ENCODE measurements at regions not wholly inside any gene's neighbourhood (a gene's known extent, or its start where the extent isn't known, plus 50 kb on each side); places are given as distances from the start of the nearest gene placed in this dataset.
"Not testable (repeated sequence)": the region's sequence is repeated elsewhere in the genome, so short reads cannot be mapped to it uniquely, and the experiment has no call there.

GRCh38 chr9:73269430-73270101, 117.9 kb downstream of the ANXA1 start:
- DNase-seq (ENCODE audit: low spot score in 2 of 2) (no peak), ATAC-seq (ENCODE audit: low read depth) (no peak)
- H3K4me3 Mint-ChIP-seq: no peak overlapping the region
- no peaks in the 10 kb centered on the region for H3K36me3 Mint-ChIP-seq
- H3K4me1 Mint-ChIP-seq: no peaks in the 10 kb centered on the region
- H3K27me3 Mint-ChIP-seq: no peaks in the 10 kb centered on the region
- H3K9me3 Mint-ChIP-seq: no peaks in the 10 kb centered on the region
- H3K27ac Mint-ChIP-seq: no peak overlapping the region

- Mint-ChIP-seq H3K27me3 (no peaks in the 10 kb centered on the region), H3K36me3 (no peaks in the 10 kb centered on the region), H3K4me3 (no peak overlapping the region), H3K9me3 (no peaks in the 10 kb centered on the region), H3K4me1 (no peaks in the 10 kb centered on the region), H3K27ac (no peak overlapping the region)
- no peak for DNase-seq (ENCODE audit: low spot score in 2 of 2)
- ATAC-seq (ENCODE audit: low read depth): no peak
Observed at GRCh38 chr9:73270967-73271721, 119.5 kb downstream of the ANXA1 start.

GRCh38 chr9:73280113-73280512, 128.4 kb downstream of the ANXA1 start:
- H3K36me3 Mint-ChIP-seq: no peaks in the 10 kb centered on the region
- no peak overlapping the region for H3K4me3 Mint-ChIP-seq
- no peak overlapping the region for H3K27ac Mint-ChIP-seq
- DNase-seq (ENCODE audit: low spot score in 2 of 2): no peak
- no peak for ATAC-seq (ENCODE audit: low read depth)
- no peaks in the 10 kb centered on the region for H3K27me3 Mint-ChIP-seq
- H3K4me1 Mint-ChIP-seq: no peaks in the 10 kb centered on the region
- peaks cover 2% of the 10 kb centered on the region for H3K9me3 Mint-ChIP-seq

GRCh38 chr9:73284377-73284776, 132.7 kb downstream of the ANXA1 start:
- no peak overlapping the region for H3K4me3 Mint-ChIP-seq
- ATAC-seq (ENCODE audit: low read depth) (no peak), DNase-seq (ENCODE audit: low spot score in 2 of 2) (no peak)
- H3K4me1 Mint-ChIP-seq: no peaks in the 10 kb centered on the region
- peaks cover 2% of the 10 kb centered on the region for H3K9me3 Mint-ChIP-seq
- no peaks in the 10 kb centered on the region for H3K27me3 Mint-ChIP-seq
- no peak overlapping the region for H3K27ac Mint-ChIP-seq
- H3K36me3 Mint-ChIP-seq: no peaks in the 10 kb centered on the region

- DNase-seq (ENCODE audit: low spot score in 2 of 2) (no peak), ATAC-seq (ENCODE audit: low read depth) (no peak)
- Mint-ChIP-seq H3K9me3 (peaks cover 1% of the 10 kb centered on the region), H3K4me1 (no peaks in the 10 kb centered on the region), H3K4me3 (no peak overlapping the region), H3K27ac (no peak overlapping the region), H3K36me3 (no peaks in the 10 kb centered on the region), H3K27me3 (no peaks in the 10 kb centered on the region)
Observed at GRCh38 chr9:73294336-73294735, 142.7 kb downstream of the ANXA1 start.

- no peaks in the 10 kb centered on the region for H3K4me1 Mint-ChIP-seq
- H3K36me3 Mint-ChIP-seq: no peaks in the 10 kb centered on the region
- no peaks in the 10 kb centered on the region for H3K27me3 Mint-ChIP-seq
- no peak for DNase-seq (ENCODE audit: low spot score in 2 of 2)
- H3K4me3 Mint-ChIP-seq: no peak overlapping the region
- H3K27ac Mint-ChIP-seq: no peak overlapping the region
- no peak for ATAC-seq (ENCODE audit: low read depth)
- H3K9me3 Mint-ChIP-seq: peaks cover 2% of the 10 kb centered on the region
Observed at GRCh38 chr9:73325983-73326382, 174.3 kb downstream of the ANXA1 start.

- DNase-seq (ENCODE audit: low spot score in 2 of 2): no peak
- no peaks in the 10 kb centered on the region for H3K27me3 Mint-ChIP-seq
- H3K36me3 Mint-ChIP-seq: no peaks in the 10 kb centered on the region
- no peak for ATAC-seq (ENCODE audit: low read depth)
- no peak overlapping the region for H3K27ac Mint-ChIP-seq
- peaks cover 2% of the 10 kb centered on the region for H3K9me3 Mint-ChIP-seq
- H3K4me3 Mint-ChIP-seq: no peak overlapping the region
- no peaks in the 10 kb centered on the region for H3K4me1 Mint-ChIP-seq
Observed at GRCh38 chr9:73327149-73327548, 175.5 kb downstream of the ANXA1 start.

- not testable (repeated sequence) for H3K4me3 Mint-ChIP-seq; H3K36me3 Mint-ChIP-seq; H3K27ac Mint-ChIP-seq; H3K4me1 Mint-ChIP-seq; DNase-seq (ENCODE audit: low spot score in 2 of 2); H3K9me3 Mint-ChIP-seq; H3K27me3 Mint-ChIP-seq; ATAC-seq (ENCODE audit: low read depth)
Observed at GRCh38 chr9:73337182-73337581, 185.5 kb downstream of the ANXA1 start.

- H3K9me3 Mint-ChIP-seq: no peaks in the 10 kb centered on the region
- H3K4me3 Mint-ChIP-seq: no peak overlapping the region
- no peaks in the 10 kb centered on the region for H3K36me3 Mint-ChIP-seq
- no peaks in the 10 kb centered on the region for H3K27me3 Mint-ChIP-seq
- DNase-seq (ENCODE audit: low spot score in 2 of 2): no peak
- ATAC-seq (ENCODE audit: low read depth): no peak
- no peaks in the 10 kb centered on the region for H3K4me1 Mint-ChIP-seq
- H3K27ac Mint-ChIP-seq: no peak overlapping the region
Observed at GRCh38 chr9:73344060-73344459, 192.4 kb downstream of the ANXA1 start.

GRCh38 chr9:73347123-73347522, 195.5 kb downstream of the ANXA1 start:
- H3K36me3 Mint-ChIP-seq: no peaks in the 10 kb centered on the region
- no peak overlapping the region for H3K27ac Mint-ChIP-seq
- no peak for ATAC-seq (ENCODE audit: low read depth)
- no peaks in the 10 kb centered on the region for H3K27me3 Mint-ChIP-seq
- no peak overlapping the region for H3K4me3 Mint-ChIP-seq
- no peak for DNase-seq (ENCODE audit: low spot score in 2 of 2)
- H3K4me1 Mint-ChIP-seq: no peaks in the 10 kb centered on the region
- H3K9me3 Mint-ChIP-seq: peaks cover 2% of the 10 kb centered on the region

GRCh38 chr9:73347720-73348119, 196.1 kb downstream of the ANXA1 start:
- Mint-ChIP-seq H3K27ac (no peak overlapping the region), H3K4me3 (no peak overlapping the region), H3K4me1 (no peaks in the 10 kb centered on the region), H3K36me3 (no peaks in the 10 kb centered on the region), H3K9me3 (peaks cover 2% of the 10 kb centered on the region), H3K27me3 (no peaks in the 10 kb centered on the region)
- ATAC-seq (ENCODE audit: low read depth): no peak
- no peak for DNase-seq (ENCODE audit: low spot score in 2 of 2)

- no peaks in the 10 kb centered on the region for H3K27me3 Mint-ChIP-seq
- DNase-seq (ENCODE audit: low spot score in 2 of 2) (no peak), ATAC-seq (ENCODE audit: low read depth) (no peak)
- no peak overlapping the region for H3K4me3 Mint-ChIP-seq
- H3K36me3 Mint-ChIP-seq: no peaks in the 10 kb centered on the region
- peaks cover 2% of the 10 kb centered on the region for H3K9me3 Mint-ChIP-seq
- H3K27ac Mint-ChIP-seq: no peak overlapping the region
- no peaks in the 10 kb centered on the region for H3K4me1 Mint-ChIP-seq
Observed at GRCh38 chr9:73348471-73348870, 196.8 kb downstream of the ANXA1 start.

- no peaks in the 10 kb centered on the region for H3K36me3 Mint-ChIP-seq
- no peaks in the 10 kb centered on the region for H3K27me3 Mint-ChIP-seq
- no peak overlapping the region for H3K27ac Mint-ChIP-seq
- H3K4me1 Mint-ChIP-seq: no peaks in the 10 kb centered on the region
- DNase-seq (ENCODE audit: low spot score in 2 of 2) (no peak), ATAC-seq (ENCODE audit: low read depth) (no peak)
- H3K4me3 Mint-ChIP-seq: no peak overlapping the region
- peaks cover 2% of the 10 kb centered on the region for H3K9me3 Mint-ChIP-seq
Observed at GRCh38 chr9:73349476-73349875, 197.8 kb downstream of the ANXA1 start.

- no peaks in the 10 kb centered on the region for H3K36me3 Mint-ChIP-seq
- no peak overlapping the region for H3K27ac Mint-ChIP-seq
- DNase-seq (ENCODE audit: low spot score in 2 of 2): no peak
- no peak for ATAC-seq (ENCODE audit: low read depth)
- H3K4me1 Mint-ChIP-seq: no peaks in the 10 kb centered on the region
- no peak overlapping the region for H3K4me3 Mint-ChIP-seq
- peaks cover 2% of the 10 kb centered on the region for H3K9me3 Mint-ChIP-seq
- no peaks in the 10 kb centered on the region for H3K27me3 Mint-ChIP-seq
Observed at GRCh38 chr9:73357607-73358006, 205.9 kb downstream of the ANXA1 start.

- Mint-ChIP-seq H3K36me3 (no peaks in the 10 kb centered on the region), H3K4me1 (no peaks in the 10 kb centered on the region), H3K9me3 (no peaks in the 10 kb centered on the region), H3K4me3 (no peak overlapping the region), H3K27me3 (no peaks in the 10 kb centered on the region), H3K27ac (no peak overlapping the region)
- no peak for DNase-seq (ENCODE audit: low spot score in 2 of 2)
- ATAC-seq (ENCODE audit: low read depth): no peak
Observed at GRCh38 chr9:73370053-73370452, 218.4 kb downstream of the ANXA1 start.

All from memory B cell (primary cell).